Ovary (tissue), 7 donors: ENCODE measurements at regions not wholly inside any gene's neighbourhood (a gene's known extent, or its start where the extent isn't known, plus 50 kb on each side); places are given as distances from the start of the nearest gene placed in this dataset.

Experiments
- DNase-seq, 5 donors: peaks; one replicate each; pipeline ENCODE4 v3.0.0-alpha.2; 2019 to 2020
- H3K27ac ChIP-seq, 2 donors: fragments of 200-600 bp; one replicate each; pipeline versions ENCODE4 v1.5.1 to v1.8.0; 2019 to 2022
- H3K27me3 ChIP-seq: fragments of 200-600 bp; one replicate; pipeline ENCODE4 v1.8.0; 2022
- H3K36me3 ChIP-seq: fragments of 200-600 bp; sonication (generic); one replicate; pipeline ENCODE4 v1.5.1; 2019
- H3K4me1 ChIP-seq: one replicate; pipeline ENCODE4 v1.8.1; 2013; ENCODE audit warnings: mild to moderate bottlenecking, moderate library complexity; ENCODE audit not compliant: insufficient read depth
- H3K4me3 ChIP-seq: fragments of 200-600 bp; sonication (generic); one replicate; pipeline ENCODE4 v1.5.1; 2017
- H3K9me3 ChIP-seq, 2 donors: fragments of 200-600 bp in 1 of 2; sonication (generic) in 1 of 2; one replicate each; pipeline versions ENCODE4 v1.5.1 to v1.8.1; 2013 to 2019; ENCODE audit warnings: mild to moderate bottlenecking in 1 of 2, moderate library complexity in 1 of 2
- CTCF ChIP-seq, 3 donors: fragments of 450-650 bp in 2 of 3; fragments of 200-600 bp in 1 of 3; IDR thresholded peaks; one replicate each; pipeline versions ENCODE4 v1.5.1 to v1.8.0; 2016 to 2022; ENCODE audit warnings: antibody characterized with exemption in 3 of 3, mild to moderate bottlenecking in 1 of 3
- EP300 ChIP-seq: sonication (generic); formaldehyde crosslinking; IDR thresholded peaks from one replicate; pipeline ENCODE4 v1.6.1; 2017; ENCODE audit warnings: antibody characterized with exemption
- POLR2A ChIP-seq: fragments of 450-650 bp; IDR thresholded peaks from one replicate; pipeline ENCODE4 v1.6.1; 2017; ENCODE audit warnings: antibody characterized with exemption, mild to moderate bottlenecking, moderate library complexity
- WGBS, 3 donors: extraction: QIAGEN DNeasy Blood & Tissue Kit in 1 of 3; methylation state at CpG; one replicate each; pipeline versions ENCODE4 v1.1.5 to v1.1.7; 2013 to 2017; 5-methylcytosine and 5-hydroxymethylcytosine counted together
- intact Hi-C, 4 donors: fragments of 100-400 bp; cut with DNase I; formaldehyde crosslinking; loops; one replicate each; pipeline versions ENCODE4 v1.11.0 to v1.15.1; 2022 to 2023
- donor health status: DM: no; HTN: no; CAD: no; lungs with moderate emphysema.
- donor health status: DM: no; HTN: no; CAD: no.
- donor health status: Bipolar disorder and iron deficiency.
- donor health status: DM: no; HTN: no; CAD: no.
- donor health status: DM: yes; HTN: yes; CAD: no.

- Histone ChIP-seq H3K27ac (no peak overlapping the region), H3K4me3 (no peak overlapping the region), H3K36me3 (no peaks in the 10 kb centered on the region), H3K4me1 (no peaks in the 10 kb centered on the region), H3K27me3 (no peaks in the 10 kb centered on the region), H3K9me3 (no peaks in the 10 kb centered on the region)
- TF ChIP-seq EP300: no peak
- no peak for TF ChIP-seq CTCF (IDR thresholded peaks at IDR 0.05)
- TF ChIP-seq POLR2A: no peak
- intact Hi-C loops: no loop called here
- WGBS, 3 donors: 57 to 75% (median 63%) methylated on average over 4 of the region's 4 CpGs
- no peak for DNase-seq
These were observed 402.1 kb upstream of the CHD6 start for GRCh38 chr20:42020316-42020715.

GRCh38 chr20:42018979-42019378 is 400.8 kb upstream of the CHD6 start:
- DNase-seq: no peak
- no peak for TF ChIP-seq EP300
- TF ChIP-seq POLR2A: no peak
- TF ChIP-seq CTCF (IDR thresholded peaks at IDR 0.05): no peak
- intact Hi-C loops: no loop called here

GRCh38 chr20:42010090-42010489 is 391.9 kb upstream of the CHD6 start:
- H3K9me3 ChIP-seq: no peaks in the 10 kb centered on the region
- H3K4me3 ChIP-seq: no peak overlapping the region
- WGBS, 3 donors: 73 to 89% (median 78%) methylated on average over 3 of the region's 3 CpGs
- H3K27me3 ChIP-seq: no peaks in the 10 kb centered on the region
- H3K27ac ChIP-seq: no peak overlapping the region
- TF ChIP-seq EP300 (no peak), POLR2A (no peak), CTCF (IDR thresholded peaks at IDR 0.05) (no peak)
- H3K4me1 ChIP-seq: no peaks in the 10 kb centered on the region
- intact Hi-C loops: no loop called here
- H3K36me3 ChIP-seq: no peaks in the 10 kb centered on the region
- DNase-seq: no peak

More at GRCh38 chr20:42018979-42019378, 400.8 kb upstream of the CHD6 start:
- Histone ChIP-seq H3K9me3 (no peaks in the 10 kb centered on the region), H3K4me1 (no peaks in the 10 kb centered on the region), H3K27ac (no peak overlapping the region), H3K36me3 (no peaks in the 10 kb centered on the region), H3K4me3 (no peak overlapping the region), H3K27me3 (no peaks in the 10 kb centered on the region)

GRCh38 chr20:42007251-42007650 is 389.1 kb upstream of the CHD6 start:
- H3K4me3 ChIP-seq: no peak overlapping the region
- WGBS, 3 donors: 74 to 85% (median 76%) methylated on average over 4 of the region's 4 CpGs
- H3K9me3 ChIP-seq: no peaks in the 10 kb centered on the region
- H3K27ac ChIP-seq: no peak overlapping the region
- intact Hi-C loops: no loop called here
- no peak for DNase-seq
- H3K27me3 ChIP-seq: no peaks in the 10 kb centered on the region
- H3K36me3 ChIP-seq: no peaks in the 10 kb centered on the region
- TF ChIP-seq CTCF (IDR thresholded peaks at IDR 0.05): no peak
- TF ChIP-seq EP300: no peak
- TF ChIP-seq POLR2A: no peak
- H3K4me1 ChIP-seq: no peaks in the 10 kb centered on the region

- Histone ChIP-seq H3K9me3 (no peaks in the 10 kb centered on the region), H3K27me3 (no peaks in the 10 kb centered on the region), H3K27ac (no peak overlapping the region), H3K36me3 (no peaks in the 10 kb centered on the region), H3K4me1 (no peaks in the 10 kb centered on the region), H3K4me3 (no peak overlapping the region)
- TF ChIP-seq EP300: no peak
- TF ChIP-seq CTCF (IDR thresholded peaks at IDR 0.05): no peak
- no peak for TF ChIP-seq POLR2A
- DNase-seq: no peak
- intact Hi-C loops: no loop called here
These were observed 387.0 kb upstream of the CHD6 start for GRCh38 chr20:42005211-42005610.
